Middle frontal gyrus (tissue), 1 donor: ENCODE measurements at regions not wholly inside any gene's neighbourhood (a gene's known extent, or its start where the extent isn't known, plus 50 kb on each side); places are given as distances from the start of the nearest gene placed in this dataset.

Source experiments
- DNase-seq: peaks from one replicate; pipeline ENCODE4 v3.0.0-alpha.2; 2015; ENCODE audit warnings: low spot score; ENCODE audit errors: extremely low spot score

GRCh38 chr15:39330061-39330460 lies 250.8 kb upstream of the THBS1 start:
- no peak for DNase-seq

DNA sequence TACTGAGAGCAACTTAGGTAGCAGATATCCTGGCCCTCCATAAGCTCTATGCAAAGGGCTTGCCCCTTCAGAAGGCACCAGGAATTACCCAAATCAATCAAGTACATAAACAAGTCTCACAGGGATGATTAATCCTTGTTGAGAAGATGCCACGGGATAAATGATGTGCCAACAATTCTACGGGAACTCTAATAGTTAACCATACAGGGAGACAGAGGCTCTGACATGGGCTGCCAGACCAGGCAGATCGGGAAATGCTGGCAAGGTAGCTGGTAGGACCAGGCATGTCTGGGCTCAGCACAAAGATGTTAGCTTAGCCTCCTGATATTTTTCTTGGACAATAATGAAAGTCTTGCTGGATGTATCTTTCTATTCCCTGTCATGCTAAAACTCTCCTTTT lies 249.3 kb upstream of the THBS1 start:
- DNase-seq = no peak

GRCh38 chr15:39332846-39333245 lies 248.0 kb upstream of the THBS1 start:
- DNase-seq = no peak

GRCh38 chr15:39333393-39333792 lies 247.5 kb upstream of the THBS1 start:
- no peak for DNase-seq

- DNase-seq = no peak
These were observed 247.0 kb upstream of the THBS1 start for GRCh38 chr15:39333896-39334295.

DNA sequence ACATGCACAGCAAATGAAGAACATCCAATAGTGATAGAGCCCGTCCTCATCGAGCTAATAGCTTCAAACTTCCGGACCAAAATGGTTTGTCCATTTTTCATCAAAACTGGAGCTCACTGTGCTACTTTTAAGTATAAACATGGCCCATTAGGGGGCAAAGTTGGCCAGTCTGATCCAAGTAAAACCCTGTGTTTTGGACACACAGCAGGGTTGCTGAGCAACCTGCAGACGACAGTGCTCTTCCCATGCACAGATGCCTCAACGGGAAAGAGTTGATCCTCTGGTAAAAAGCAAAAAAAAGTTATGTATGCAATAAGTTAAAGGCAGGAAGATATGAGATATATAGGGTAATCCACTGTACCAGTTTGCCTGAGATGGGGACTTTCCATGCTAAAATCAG lies 244.0 kb upstream of the THBS1 start:
- no peak for DNase-seq

- DNase-seq = no peak
These were observed 242.6 kb upstream of the THBS1 start for GRCh38 chr15:39338251-39338650.

- no peak for DNase-seq
These were observed 239.8 kb upstream of the THBS1 start for GRCh38 chr15:39340903-39341645.

GRCh38 chr15:39344662-39345141 lies 236.2 kb upstream of the THBS1 start:
- DNase-seq = no peak

DNA sequence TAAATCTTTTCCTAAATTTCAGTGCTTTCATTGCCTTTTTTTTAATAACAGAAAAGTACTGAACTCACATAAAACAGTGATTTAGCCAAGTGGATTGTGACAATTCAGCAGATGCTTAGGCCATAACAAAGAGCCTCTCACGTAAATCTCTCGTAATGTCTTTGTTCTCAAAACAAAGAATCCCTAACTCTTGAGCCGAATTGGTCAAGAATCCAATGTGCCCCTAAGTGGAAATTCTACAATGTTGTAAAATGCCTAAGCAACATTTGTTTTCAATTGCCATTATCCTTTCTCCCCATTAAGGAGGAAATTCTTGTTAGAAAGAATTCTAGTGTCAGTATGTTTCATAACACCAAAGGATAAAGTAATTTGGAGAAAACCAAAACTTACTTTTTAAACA lies 235.7 kb upstream of the THBS1 start:
- DNase-seq = no peak

DNA sequence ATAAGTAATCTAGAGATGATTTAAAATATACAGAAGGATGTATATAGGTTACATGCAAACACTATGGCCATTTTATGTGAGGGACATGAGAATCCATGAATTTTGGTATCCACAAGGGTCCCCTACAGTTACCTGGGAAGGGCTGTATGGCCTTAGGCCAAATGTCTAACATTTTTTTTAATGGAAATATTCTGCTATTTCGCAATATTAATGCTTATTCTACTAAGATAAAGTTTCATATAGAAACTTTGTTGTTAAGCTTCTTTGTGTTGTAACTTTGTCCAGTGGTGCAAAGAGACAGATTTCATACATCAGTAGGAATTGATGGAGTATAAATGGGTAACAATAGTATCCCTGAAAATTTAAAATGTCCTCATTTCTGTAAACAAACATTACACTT lies 233.4 kb upstream of the THBS1 start:
- DNase-seq = no peak

DNA sequence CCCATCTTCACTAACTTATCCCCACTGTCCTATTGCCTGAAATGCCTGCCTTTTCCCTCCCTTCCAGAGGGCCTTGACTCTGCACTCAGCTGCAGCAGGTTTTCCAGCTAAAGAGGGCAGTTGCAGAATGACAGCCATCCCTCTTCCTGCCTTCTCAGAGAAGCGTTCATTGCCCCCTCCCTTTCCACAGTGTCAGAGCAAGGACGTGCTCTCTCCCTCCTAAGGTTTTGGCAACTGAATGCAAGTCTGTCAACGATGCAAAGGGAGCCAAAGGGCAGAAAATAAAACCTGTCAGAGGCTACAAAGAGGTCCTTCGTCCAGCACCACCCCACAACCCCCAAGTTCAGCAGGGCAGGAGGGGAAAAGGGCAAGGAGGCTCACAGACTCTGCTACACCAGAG lies 230.1 kb upstream of the THBS1 start:
- DNase-seq = no peak

GRCh38 chr15:39354189-39354588 lies 226.7 kb upstream of the THBS1 start:
- DNase-seq = no peak

DNA sequence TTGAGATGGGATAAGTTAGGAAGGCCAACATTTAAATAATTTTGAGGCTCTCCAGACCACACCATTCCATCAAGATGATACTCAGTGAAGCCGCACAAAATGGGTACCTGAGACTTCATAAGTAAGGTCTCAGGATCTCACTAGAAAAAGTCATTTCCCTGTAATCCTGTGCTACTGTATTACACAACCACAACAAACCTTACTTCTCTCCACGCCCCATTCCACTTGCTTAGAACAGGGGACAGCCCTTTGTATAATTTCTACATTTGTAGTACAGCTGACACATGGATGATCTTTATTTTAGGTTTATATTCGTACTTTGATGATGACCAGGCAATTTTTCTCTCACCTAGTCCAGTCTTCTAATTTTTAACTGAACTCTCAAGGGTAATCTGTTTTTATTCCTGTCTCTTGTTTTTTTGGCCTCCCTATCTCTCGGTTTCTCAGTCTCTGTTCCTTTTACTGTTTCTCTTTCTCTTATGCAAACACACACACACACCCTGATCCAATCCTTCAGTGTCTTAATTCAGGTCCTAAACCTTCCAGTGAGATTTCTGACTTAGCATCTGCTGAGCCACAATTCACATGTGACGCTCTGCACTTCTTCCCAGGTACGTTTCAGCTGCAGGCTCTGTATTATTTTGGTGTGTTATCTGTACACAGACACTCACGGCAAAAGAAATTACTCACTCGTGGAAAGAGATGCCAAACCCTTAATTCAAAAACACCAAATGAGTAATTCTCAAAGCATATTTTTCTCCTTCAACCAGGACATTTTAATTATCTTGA lies 223.2 kb upstream of the THBS1 start:
- DNase-seq = no peak

- DNase-seq = no peak
These were observed 222.3 kb upstream of the THBS1 start for GRCh38 chr15:39358441-39359041.

DNA sequence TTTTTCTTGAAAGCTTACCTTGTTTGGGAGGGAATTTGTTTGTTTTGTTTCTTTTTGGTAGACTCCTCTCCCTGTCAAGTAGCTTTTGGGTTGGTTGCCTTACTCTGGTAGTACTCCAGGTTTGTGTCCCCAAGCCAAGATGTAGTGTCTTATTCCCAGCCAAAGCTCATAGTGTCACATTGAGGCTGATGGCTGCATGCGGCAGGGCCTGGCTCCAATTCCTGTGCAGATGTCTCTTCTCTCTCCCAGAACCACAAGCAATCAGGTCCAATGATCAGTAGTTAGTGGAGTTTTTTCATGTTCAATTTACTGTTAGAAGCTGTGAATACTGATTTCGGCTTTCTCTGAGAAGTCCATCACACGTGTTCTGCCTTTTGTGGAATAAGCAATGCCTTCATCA lies 221.1 kb upstream of the THBS1 start:
- no peak for DNase-seq

DNA sequence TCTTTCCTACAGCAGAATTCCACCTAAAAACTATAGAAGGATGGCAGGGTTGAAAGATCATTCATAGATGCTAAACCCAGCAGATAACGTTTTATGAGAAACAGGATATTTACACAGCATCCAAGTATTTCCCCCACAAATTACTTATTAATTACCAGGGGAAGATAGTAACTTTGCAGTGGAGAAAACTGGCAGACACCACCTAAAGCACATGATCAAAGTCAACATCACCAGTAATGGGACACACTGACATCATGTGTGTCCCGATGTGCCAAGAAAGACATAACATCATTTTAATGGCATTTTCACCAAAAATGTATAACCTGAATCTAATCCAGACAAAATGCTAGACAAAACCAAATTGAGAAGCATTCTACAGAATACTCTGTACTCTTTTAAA lies 220.4 kb upstream of the THBS1 start:
- DNase-seq = no peak

- no peak for DNase-seq
These were observed 219.4 kb upstream of the THBS1 start for GRCh38 chr15:39361497-39361896.

DNA sequence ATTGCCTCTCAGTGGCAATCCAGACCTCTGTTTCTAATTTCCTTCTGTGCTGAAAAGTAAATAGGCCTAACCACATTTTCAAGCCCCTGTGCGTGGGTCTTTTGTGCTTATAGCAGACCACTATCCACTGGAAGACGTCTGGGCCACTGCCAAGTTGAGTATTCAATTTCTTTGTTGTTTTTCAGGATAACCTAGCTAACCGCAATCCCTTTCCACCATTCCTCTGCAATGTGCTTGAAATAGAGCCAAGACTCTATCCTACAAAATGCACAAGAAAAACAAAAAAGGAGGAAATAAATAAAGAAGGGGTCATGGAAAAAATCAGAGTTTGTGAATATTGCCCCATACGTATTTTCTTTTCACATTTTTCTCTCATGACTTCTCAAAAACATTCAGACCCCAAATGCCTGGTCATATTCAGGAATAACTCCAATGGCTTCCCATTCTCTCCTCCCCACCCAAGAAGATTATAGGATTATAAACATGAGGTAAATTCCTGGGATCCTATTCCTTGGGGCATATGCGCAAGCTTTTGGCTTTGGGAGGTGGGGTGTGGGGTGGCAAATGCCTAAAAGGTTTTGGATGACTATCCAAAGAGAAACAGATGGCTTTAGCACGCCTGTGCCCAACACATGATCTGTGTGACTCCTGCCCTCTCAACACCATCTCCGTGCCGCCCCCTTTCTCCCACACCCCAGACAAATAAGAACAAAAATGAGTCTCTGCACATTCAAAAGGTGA lies 217.9 kb upstream of the THBS1 start:
- no peak for DNase-seq

DNA sequence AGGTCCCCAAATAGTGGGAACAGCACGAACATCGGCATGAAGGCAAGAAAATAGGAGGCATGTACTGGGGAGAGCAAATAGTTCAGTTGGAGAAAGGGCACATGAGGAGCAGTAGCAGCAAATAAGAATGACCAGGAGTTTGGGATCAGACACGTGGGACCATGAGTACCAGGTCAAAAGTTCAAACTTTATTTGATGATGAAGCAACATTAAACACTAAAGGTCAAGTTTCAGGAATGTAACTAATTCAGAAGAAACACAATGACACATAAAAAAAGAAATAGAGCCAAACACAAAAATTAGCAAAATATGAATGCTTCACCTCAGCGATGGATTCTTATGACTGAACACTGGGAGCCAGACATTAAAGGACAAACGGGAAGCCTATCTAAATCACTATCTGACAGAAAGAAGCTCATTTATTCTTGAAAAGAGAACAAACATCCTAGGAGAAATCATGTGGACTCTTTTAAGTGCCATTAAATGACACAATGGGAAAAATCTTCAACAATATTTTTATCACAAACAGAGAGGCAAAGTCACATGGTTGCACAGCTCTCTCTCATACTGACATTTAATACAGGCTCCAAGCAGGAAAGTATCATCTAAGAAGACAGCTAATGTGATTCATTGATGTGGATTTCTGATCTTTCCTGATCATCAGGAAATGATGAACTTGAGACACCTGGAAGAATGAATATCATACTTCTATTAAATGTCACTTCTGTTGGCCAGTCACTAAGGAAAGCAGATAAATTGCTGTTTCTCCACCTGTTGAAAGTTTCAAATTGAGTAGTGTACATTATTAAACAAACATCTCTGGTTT lies 216.9 kb upstream of the THBS1 start:
- no peak for DNase-seq

GRCh38 chr15:39364721-39365120 lies 216.2 kb upstream of the THBS1 start:
- no peak for DNase-seq
